ENCODE measurements at regions not wholly inside any gene's neighbourhood (a gene's known extent, or its start where the extent isn't known, plus 50 kb on each side); places are given as distances from the start of the nearest gene placed in this dataset.

GRCh38 chr1:114310695-114311271 is 157.1 kb upstream of the SYT6 start:
- no peak for DNase-seq

GRCh38 chr1:114302821-114303220 is 149.2 kb upstream of the SYT6 start:
- no peak for DNase-seq

- DNase-seq = no peak
Measured at GRCh38 chr1:114299331-114299975, 145.8 kb upstream of the SYT6 start.

- no peak for DNase-seq
Measured at GRCh38 chr1:114298008-114298407, 144.3 kb upstream of the SYT6 start.

- no peak for DNase-seq
Measured at GRCh38 chr1:114296413-114296812, 142.7 kb upstream of the SYT6 start.

GRCh38 chr1:114295321-114295720 is 141.7 kb upstream of the SYT6 start:
- no peak for DNase-seq

- no peak for DNase-seq
Measured at GRCh38 chr1:114292835-114293234, 139.2 kb upstream of the SYT6 start.

GRCh38 chr1:114292194-114292593 is 138.5 kb upstream of the SYT6 start:
- no peak for DNase-seq

GRCh38 chr1:114290776-114291175 is 137.1 kb upstream of the SYT6 start:
- DNase-seq = no peak

GRCh38 chr1:114290341-114290740 is 136.7 kb upstream of the SYT6 start:
- DNase-seq = no peak

GRCh38 chr1:114289824-114290223 is 136.2 kb upstream of the SYT6 start:
- no peak for DNase-seq

GRCh38 chr1:114289306-114289705 is 135.6 kb upstream of the SYT6 start:
- no peak for DNase-seq

- DNase-seq = no peak
Measured at GRCh38 chr1:114286960-114287359, 133.3 kb upstream of the SYT6 start.

GRCh38 chr1:114286179-114286578 is 132.5 kb upstream of the SYT6 start:
- no peak for DNase-seq

- peak; percentile 69 for DNase-seq
Measured at GRCh38 chr1:114282751-114283403, 129.2 kb upstream of the SYT6 start.

- DNase-seq = no peak
Measured at GRCh38 chr1:114278911-114279310, 125.2 kb upstream of the SYT6 start.

- no peak for DNase-seq
Measured at GRCh38 chr1:114278430-114278829, 124.8 kb upstream of the SYT6 start.

- DNase-seq = no peak
Measured at GRCh38 chr1:114274621-114275317, 121.1 kb upstream of the SYT6 start.

GRCh38 chr1:114272593-114272992 is 118.9 kb upstream of the SYT6 start:
- DNase-seq = no peak

- no peak for DNase-seq
Measured at GRCh38 chr1:114270718-114271117, 117.0 kb upstream of the SYT6 start.

GRCh38 chr1:114270282-114270681 is 116.6 kb upstream of the SYT6 start:
- no peak for DNase-seq

GRCh38 chr1:114269539-114269938 is 115.9 kb upstream of the SYT6 start:
- no peak for DNase-seq

- no peak for DNase-seq
Measured at GRCh38 chr1:114263343-114263742, 109.7 kb upstream of the SYT6 start.

- no peak for DNase-seq
Measured at GRCh38 chr1:114262337-114262736, 108.7 kb upstream of the SYT6 start.
